Fibroblast of villous mesenchyme (primary cell): ENCODE measurements at regions not wholly inside any gene's neighbourhood (a gene's known extent, or its start where the extent isn't known, plus 50 kb on each side); places are given as distances from the start of the nearest gene placed in this dataset.

ENCODE experiments used
- DNase-seq: peaks from one replicate; pipeline ENCODE4 v3.0.0-alpha.2; 2010; ENCODE audit warnings: low read depth
- H3K4me3 ChIP-seq: 2 replicates; pipeline ENCODE4 v1.5.1; 2011; ENCODE audit warnings: low read depth, mild to moderate bottlenecking, low read length
- TF ChIP-seq, protein P1 (sequence below): IDR thresholded peaks from 2 replicates; pipeline ENCODE4 v1.5.1; 2012; ENCODE audit warnings: low read depth, mild to moderate bottlenecking, low read length; ENCODE audit not compliant: insufficient read depth

DNA sequence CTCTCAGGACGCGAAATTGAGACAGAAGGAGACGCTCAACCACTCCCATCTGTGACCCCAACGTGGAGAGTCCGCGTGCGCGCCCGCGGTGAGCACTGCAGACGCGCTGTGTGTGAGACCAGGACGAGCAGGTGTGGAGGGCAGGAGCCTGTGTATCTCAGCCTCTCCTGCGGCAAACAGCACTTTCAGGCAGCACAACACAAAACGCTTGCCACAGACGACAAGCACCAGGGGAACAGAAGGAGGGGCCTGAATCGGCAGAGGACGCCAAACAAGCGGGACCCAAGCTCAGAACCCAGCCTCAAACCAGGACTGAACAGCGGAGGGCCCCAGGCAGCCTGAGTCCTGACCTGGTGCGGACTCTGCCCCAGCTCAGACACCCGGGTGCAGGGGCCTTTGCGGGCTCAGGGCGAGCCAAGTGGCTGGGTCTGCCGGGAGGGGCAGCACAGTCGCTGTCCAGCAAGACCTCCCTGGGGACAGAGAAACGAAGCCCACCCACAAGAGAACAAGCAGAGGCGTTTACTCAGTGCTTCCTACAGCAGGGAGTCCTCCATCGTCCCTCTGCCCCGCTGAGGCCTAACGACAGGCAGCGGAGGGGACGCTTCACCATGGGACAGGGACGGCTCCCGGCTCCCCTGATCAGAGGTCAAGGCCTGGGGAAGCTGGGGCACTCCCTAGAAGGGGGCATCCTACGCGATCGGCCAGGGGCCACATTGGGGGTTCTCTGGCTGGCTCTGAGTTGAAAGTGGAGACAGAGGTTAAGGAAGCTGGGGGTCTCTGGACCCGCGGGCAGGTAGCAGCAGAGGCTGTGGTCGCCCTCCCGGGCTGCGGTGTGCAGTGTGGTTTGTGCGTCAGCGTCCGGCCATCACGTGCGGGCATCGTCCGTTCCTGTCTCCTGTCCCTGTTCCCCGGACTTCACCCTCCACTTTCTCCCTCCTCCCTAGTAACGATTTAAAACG, 560.8 kb downstream of the BRD1 start:
- no peak for DNase-seq
- H3K4me3 ChIP-seq, result no peak overlapping the region
- TF ChIP-seq, protein P1, sequence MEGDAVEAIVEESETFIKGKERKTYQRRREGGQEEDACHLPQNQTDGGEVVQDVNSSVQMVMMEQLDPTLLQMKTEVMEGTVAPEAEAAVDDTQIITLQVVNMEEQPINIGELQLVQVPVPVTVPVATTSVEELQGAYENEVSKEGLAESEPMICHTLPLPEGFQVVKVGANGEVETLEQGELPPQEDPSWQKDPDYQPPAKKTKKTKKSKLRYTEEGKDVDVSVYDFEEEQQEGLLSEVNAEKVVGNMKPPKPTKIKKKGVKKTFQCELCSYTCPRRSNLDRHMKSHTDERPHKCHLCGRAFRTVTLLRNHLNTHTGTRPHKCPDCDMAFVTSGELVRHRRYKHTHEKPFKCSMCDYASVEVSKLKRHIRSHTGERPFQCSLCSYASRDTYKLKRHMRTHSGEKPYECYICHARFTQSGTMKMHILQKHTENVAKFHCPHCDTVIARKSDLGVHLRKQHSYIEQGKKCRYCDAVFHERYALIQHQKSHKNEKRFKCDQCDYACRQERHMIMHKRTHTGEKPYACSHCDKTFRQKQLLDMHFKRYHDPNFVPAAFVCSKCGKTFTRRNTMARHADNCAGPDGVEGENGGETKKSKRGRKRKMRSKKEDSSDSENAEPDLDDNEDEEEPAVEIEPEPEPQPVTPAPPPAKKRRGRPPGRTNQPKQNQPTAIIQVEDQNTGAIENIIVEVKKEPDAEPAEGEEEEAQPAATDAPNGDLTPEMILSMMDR, result no peak

DNA sequence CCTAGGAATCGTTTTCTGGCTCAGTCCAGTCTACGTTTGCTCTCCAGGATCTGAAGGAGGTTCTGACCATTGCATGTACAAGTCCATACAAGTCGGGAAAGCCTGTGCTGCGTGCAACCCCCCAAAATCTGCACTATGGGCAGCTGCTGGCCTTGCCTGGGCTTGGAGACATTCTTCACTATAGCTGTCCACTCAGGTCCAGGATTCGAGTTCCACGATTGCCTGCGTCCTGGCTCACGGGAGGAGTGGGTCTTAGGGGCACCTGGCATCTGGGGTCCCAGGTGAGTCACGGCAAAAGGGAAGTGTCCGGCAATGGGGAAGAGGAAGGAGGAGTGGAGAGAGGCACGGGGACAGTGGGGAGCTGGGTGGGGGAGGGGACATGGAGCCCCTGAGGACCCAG, 563.0 kb downstream of the BRD1 start:
- no peak overlapping the region for H3K4me3 ChIP-seq
- DNase-seq, result no peak
- TF ChIP-seq, protein P1, result no peak

DNA sequence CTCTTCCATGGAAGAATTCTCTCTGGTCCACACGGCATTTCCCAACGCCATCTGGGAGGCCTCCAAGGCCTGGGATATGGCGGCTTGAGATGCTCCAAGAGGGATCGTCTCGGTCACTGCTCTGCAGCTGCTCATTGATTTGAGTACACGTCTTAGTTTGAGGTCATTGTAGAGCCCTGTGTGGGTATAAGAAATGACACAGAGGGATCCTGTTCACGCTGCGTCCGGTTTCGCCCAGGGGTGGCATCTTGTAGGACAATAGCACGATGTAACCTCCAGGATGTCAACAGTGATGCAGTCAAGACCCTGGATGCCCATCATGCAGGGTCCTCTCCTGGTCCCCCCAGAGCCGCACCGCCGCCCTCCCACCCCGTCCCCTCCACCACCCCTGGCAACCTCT, 564.6 kb downstream of the BRD1 start:
- no peak for DNase-seq
- H3K4me3 ChIP-seq, result no peak overlapping the region
- TF ChIP-seq, protein P1, result no peak

DNA sequence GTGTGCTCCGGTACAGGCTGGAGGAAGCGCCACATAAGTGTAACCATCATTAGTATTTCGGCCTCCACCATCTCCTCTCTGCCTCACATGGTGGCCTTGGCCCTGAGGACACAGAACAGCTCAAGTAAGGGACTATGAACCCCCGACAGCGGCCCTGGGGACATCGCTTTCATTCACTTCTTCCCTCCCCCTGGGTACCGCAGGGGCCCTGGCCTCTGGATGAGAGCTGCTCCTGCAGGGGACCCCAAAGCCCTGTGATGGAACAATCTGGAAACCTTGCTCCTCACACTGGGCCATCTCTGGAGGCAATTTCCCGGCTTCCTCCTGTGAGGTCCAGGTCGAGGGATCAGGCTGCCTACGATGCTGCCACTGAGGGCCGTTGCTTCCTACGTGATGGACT, 565.5 kb downstream of the BRD1 start:
- TF ChIP-seq, protein P1, result no peak
- H3K4me3 ChIP-seq, result no peak overlapping the region
- DNase-seq, result no peak

DNA sequence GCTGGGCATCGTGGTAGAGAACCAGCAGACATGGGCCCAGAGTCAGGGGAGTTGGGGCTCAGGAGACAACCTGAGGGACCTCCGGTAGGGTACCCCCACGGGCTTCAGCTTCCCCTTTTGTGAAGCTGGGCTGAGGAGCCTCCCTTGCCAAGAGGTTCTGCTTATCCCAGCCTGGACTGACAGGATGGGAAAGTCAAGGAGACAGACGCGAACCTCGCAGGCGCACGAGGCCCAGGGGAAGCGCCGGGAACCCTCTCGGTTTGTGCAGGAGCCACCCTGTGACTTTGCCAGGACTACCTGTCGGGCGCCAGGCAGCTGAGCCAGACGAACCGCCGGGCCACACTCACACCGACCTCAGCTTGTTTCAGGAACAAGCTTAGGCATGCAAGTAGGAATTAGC, 566.1 kb downstream of the BRD1 start:
- no peak for DNase-seq
- H3K4me3 ChIP-seq, result no peak overlapping the region
- TF ChIP-seq, protein P1, result no peak

DNA sequence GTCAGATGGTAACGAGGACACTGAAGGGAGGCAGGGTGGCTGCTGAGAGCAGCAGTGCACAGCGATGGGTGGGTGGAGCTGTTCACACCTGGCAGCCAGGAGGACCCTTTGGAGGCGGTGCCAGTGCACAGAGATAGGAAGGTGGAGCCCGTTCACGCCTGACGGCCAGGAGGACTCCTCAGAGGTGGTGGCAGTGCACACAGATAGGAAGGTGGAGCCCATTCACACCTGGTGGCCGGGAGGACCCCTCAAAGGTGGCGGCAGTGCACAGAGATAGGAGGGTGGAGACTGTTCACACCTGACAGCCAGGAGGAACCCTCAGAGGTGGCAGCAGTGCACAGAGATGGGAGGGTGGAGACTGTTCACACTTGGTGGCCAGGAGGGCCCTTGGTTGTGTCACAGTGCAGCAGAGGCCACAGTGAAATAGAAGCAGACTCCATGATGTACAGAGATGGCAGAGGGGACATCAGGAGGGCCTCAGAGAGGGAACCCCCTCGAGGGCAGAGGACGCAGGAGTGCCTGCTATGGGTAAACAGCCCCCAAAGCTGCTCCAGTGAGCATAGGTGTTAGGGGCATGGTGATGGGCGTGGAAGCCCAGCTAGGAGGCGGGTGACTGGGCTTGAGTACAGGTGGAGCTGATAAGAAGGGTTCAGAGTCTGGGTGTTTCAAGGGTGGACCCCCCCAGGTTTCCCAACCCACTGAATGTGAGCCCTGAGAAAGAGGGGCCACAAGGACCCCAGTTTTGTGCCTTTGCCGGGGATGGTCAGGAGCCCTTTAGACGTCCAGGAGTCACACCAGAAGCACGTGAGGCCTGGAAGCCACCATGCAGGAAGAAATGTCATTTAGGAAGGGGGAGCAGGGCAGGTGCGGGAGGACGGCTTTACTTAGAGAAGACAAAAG, 566.7 kb downstream of the BRD1 start:
- H3K4me3 ChIP-seq, result no peak overlapping the region
- TF ChIP-seq, protein P1, result no peak
- no peak for DNase-seq
